Psoas muscle (tissue), 7 donors: ENCODE measurements at regions not wholly inside any gene's neighbourhood (a gene's known extent, or its start where the extent isn't known, plus 50 kb on each side); places are given as distances from the start of the nearest gene placed in this dataset.

Experiments used
- ATAC-seq, 4 donors: fragments of 200-7000 bp; cut with Tn5 transposase; one replicate each; pipeline ENCODE4 v1.9.1; 2020; ENCODE audit warnings: moderate library complexity in 3 of 4, mild to moderate bottlenecking in 2 of 4
- DNase-seq, 2 donors: peaks; one replicate each; pipeline ENCODE4 v3.0.0-alpha.2; 2020
- H3K27ac ChIP-seq: fragments of 200-600 bp; one replicate; pipeline ENCODE4 v1.8.0; 2022
- H3K27me3 ChIP-seq, 3 donors: fragments of 200-600 bp in 1 of 3; one replicate each; pipeline versions ENCODE4 v1.6.1 to v1.8.0; 2013 to 2022; ENCODE audit warnings: low read length in 2 of 3, mild to moderate bottlenecking in 2 of 3, moderate library complexity in 1 of 3; ENCODE audit not compliant: insufficient read depth in 3 of 3
- H3K36me3 ChIP-seq, 2 donors: fragments of 200-600 bp in 1 of 2; one replicate each; pipeline versions ENCODE4 v1.6.1 to v1.8.0; 2013 to 2022; ENCODE audit warnings: low read depth in 1 of 2, mild to moderate bottlenecking in 1 of 2, moderate library complexity in 1 of 2; ENCODE audit not compliant: insufficient read depth in 1 of 2
- H3K4me1 ChIP-seq: fragments of 200-600 bp; one replicate; pipeline ENCODE4 v1.8.0; 2022
- H3K4me3 ChIP-seq: fragments of 200-600 bp; one replicate; pipeline ENCODE4 v1.8.0; 2022; ENCODE audit warnings: mild to moderate bottlenecking
- H3K9me3 ChIP-seq: fragments of 200-600 bp; one replicate; pipeline ENCODE4 v1.8.0; 2022
- CTCF ChIP-seq: fragments of 200-600 bp; IDR thresholded peaks from one replicate; pipeline ENCODE4 v1.8.0; 2022; ENCODE audit warnings: antibody characterized with exemption
- WGBS, 3 donors: extraction: QIAGEN DNeasy Blood & Tissue Kit; methylation state at CpG; one replicate each; pipeline versions ENCODE4 v1.1.6 to v1.1.7; 2013; 5-methylcytosine and 5-hydroxymethylcytosine counted together
- intact Hi-C, 2 donors: fragments of 100-400 bp; cut with DNase I; formaldehyde crosslinking; loops; one replicate each; pipeline versions ENCODE4 v1.11.0 to v1.14.2; 2022
- donor health status: healthy with polysubstance abuse.
- donor health status: DM: no; HTN: no; CAD: no; lungs with moderate emphysema.
- donor health status: Bipolar disorder and iron deficiency.
- donor health status: healthy.
- donor health status: DM: yes; HTN: yes; CAD: no.
- donor health status: DM: no; HTN: no; CAD: no.
- donor health status: DM: yes; HTN: yes; CAD: no.

GRCh38 chr9:31582071-31582470 is 802.4 kb upstream of the ACO1 start:
- intact Hi-C loops: no loop called here
- ATAC-seq (no peak), DNase-seq (no peak)
- 52 to 56% (median 53%) methylated on average over 3 of the region's 3 CpGs for WGBS, 3 donors
- H3K27me3 ChIP-seq: no peaks in the 10 kb centered on the region
- TF ChIP-seq CTCF: no peak
- no peaks in the 10 kb centered on the region for H3K4me1 ChIP-seq
- no peak overlapping the region for H3K4me3 ChIP-seq
- H3K36me3 ChIP-seq: no peaks in the 10 kb centered on the region
- H3K27ac ChIP-seq: no peak overlapping the region
- no peaks in the 10 kb centered on the region for H3K9me3 ChIP-seq

- H3K9me3 ChIP-seq: no peaks in the 10 kb centered on the region
- no peaks in the 10 kb centered on the region for H3K36me3 ChIP-seq
- DNase-seq (no peak), ATAC-seq (no peak)
- intact Hi-C loops: no loop called here
- H3K27ac ChIP-seq: no peak overlapping the region
- H3K27me3 ChIP-seq: no peaks in the 10 kb centered on the region
- TF ChIP-seq CTCF: no peak
- no peak overlapping the region for H3K4me3 ChIP-seq
- no peaks in the 10 kb centered on the region for H3K4me1 ChIP-seq
Measured at GRCh38 chr9:31582561-31582960, 801.9 kb upstream of the ACO1 start.

- DNase-seq (no peak), ATAC-seq (no peak)
- Histone ChIP-seq H3K27ac (no peak overlapping the region), H3K27me3 (no peaks in the 10 kb centered on the region), H3K36me3 (no peaks in the 10 kb centered on the region), H3K4me3 (no peak overlapping the region), H3K4me1 (no peaks in the 10 kb centered on the region), H3K9me3 (no peaks in the 10 kb centered on the region)
- TF ChIP-seq CTCF: no peak
- intact Hi-C loops: no loop called here
Measured at GRCh38 chr9:31585158-31585557, 799.3 kb upstream of the ACO1 start.

GRCh38 chr9:31587146-31587545 is 797.3 kb upstream of the ACO1 start:
- Histone ChIP-seq H3K4me3 (no peak overlapping the region), H3K36me3 (no peaks in the 10 kb centered on the region), H3K9me3 (no peaks in the 10 kb centered on the region), H3K27me3 (no peaks in the 10 kb centered on the region), H3K4me1 (no peaks in the 10 kb centered on the region), H3K27ac (no peak overlapping the region)
- no peak for TF ChIP-seq CTCF
- intact Hi-C loops: no loop called here
- no peak for ATAC-seq
- WGBS, 3 donors: 71 to 78% (median 74%) methylated on average over 3 of the region's 3 CpGs
- DNase-seq: no peak

GRCh38 chr9:31588006-31588405 is 796.4 kb upstream of the ACO1 start:
- ATAC-seq (peak in 1 of 4 donors; percentile 40), DNase-seq (peak in 1 of 2 donors; percentile 33)
- TF ChIP-seq CTCF: no peak
- no peak overlapping the region for H3K4me3 ChIP-seq
- no peaks in the 10 kb centered on the region for H3K4me1 ChIP-seq
- H3K27me3 ChIP-seq: no peaks in the 10 kb centered on the region
- 50 to 64% (median 57%) methylated on average over 4 of the region's 4 CpGs for WGBS, 3 donors
- H3K36me3 ChIP-seq: no peaks in the 10 kb centered on the region
- H3K27ac ChIP-seq: no peak overlapping the region
- intact Hi-C loops: no loop called here
- H3K9me3 ChIP-seq: no peaks in the 10 kb centered on the region
